CD14-positive monocyte (primary cell): ENCODE measurements at regions not wholly inside any gene's neighbourhood (a gene's known extent, or its start where the extent isn't known, plus 50 kb on each side); places are given as distances from the start of the nearest gene placed in this dataset.

Experiments
- DNase-seq, 3 donors: peaks; one replicate each; pipeline ENCODE4 v3.0.0-alpha.2; 2011 to 2022
- H2AFZ ChIP-seq: 2 replicates; pipeline ENCODE4 v1.6.0; 2012; ENCODE audit warnings: mild to moderate bottlenecking, low read depth, low read length, inconsistent platforms; ENCODE audit not compliant: insufficient read depth, poor library complexity, severe bottlenecking
- H3K27ac ChIP-seq, 2 donors: 1 replicate in 1 of 2; 2 replicates in 1 of 2; pipeline ENCODE4 v1.5.1; 2012 to 2013; ENCODE audit warnings: low read length in 2 of 2, control low read depth in 1 of 2, inconsistent platforms in 1 of 2, low read depth in 1 of 2, mild to moderate bottlenecking in 1 of 2
- H3K27me3 ChIP-seq, 2 donors: one replicate each; pipeline versions ENCODE4 v1.6.0 to v1.6.1; 2011 to 2013; ENCODE audit warnings: low read length in 2 of 2; ENCODE audit not compliant: control insufficient read depth in 2 of 2, insufficient read depth in 2 of 2
- H3K36me3 ChIP-seq, 2 donors: replicated peaks in 1 of 2; 1 replicate in 1 of 2; 2 replicates in 1 of 2; pipeline versions ENCODE4 v1.5.1 to v1.6.1; 2012 to 2013; ENCODE audit warnings: low read length in 2 of 2, control low read depth in 1 of 2, inconsistent platforms in 1 of 2, mild to moderate bottlenecking in 1 of 2; ENCODE audit not compliant: insufficient read depth in 2 of 2, control insufficient read depth in 1 of 2
- H3K4me1 ChIP-seq, 2 donors: 1 replicate in 1 of 2; 2 replicates in 1 of 2; pipeline versions ENCODE4 v1.5.1 to v1.6.1; 2012 to 2013; ENCODE audit warnings: low read length in 2 of 2, control low read depth in 1 of 2, inconsistent platforms in 1 of 2, mild to moderate bottlenecking in 1 of 2, moderate library complexity in 1 of 2; ENCODE audit not compliant: insufficient read depth in 2 of 2, control insufficient read depth in 1 of 2
- H3K4me2 ChIP-seq: replicated peaks from 2 replicates; pipeline ENCODE3; 2012; ENCODE audit warnings: low read length, moderate library complexity, mild to moderate bottlenecking; ENCODE audit not compliant: poor library complexity, severe bottlenecking; ENCODE audit errors: extremely low read depth
- H3K4me3 ChIP-seq, 3 experiments: fragments of 200-600 bp in 1 of 3; sonication (generic) in 1 of 3; replicated peaks in 1 of 3; 1 replicate in 2 of 3; 2 replicates in 1 of 3; pipeline ENCODE4 v1.5.1; 2011 to 2013; ENCODE audit warnings: low read length in 3 of 3, mild to moderate bottlenecking in 3 of 3, control low read depth in 2 of 3, low read depth in 2 of 3, inconsistent platforms in 1 of 3, moderate library complexity in 1 of 3
- H3K79me2 ChIP-seq: 2 replicates; pipeline ENCODE4 v1.6.0; 2012; ENCODE audit warnings: mild to moderate bottlenecking, control low read depth, inconsistent platforms, low read length, moderate library complexity; ENCODE audit not compliant: insufficient read depth
- H3K9ac ChIP-seq: 2 replicates; pipeline ENCODE4 v1.6.0; 2017; ENCODE audit warnings: low read length, mild to moderate bottlenecking; ENCODE audit not compliant: insufficient read depth, poor library complexity, severe bottlenecking
- H3K9me3 ChIP-seq, 2 donors: replicated peaks in 1 of 2; 1 replicate in 1 of 2; 2 replicates in 1 of 2; pipeline versions ENCODE4 v1.5.1 to v1.6.1; 2012 to 2013; ENCODE audit warnings: low read length in 2 of 2, control low read depth in 1 of 2; ENCODE audit not compliant: control insufficient read depth in 1 of 2, insufficient read depth in 1 of 2
- H4K20me1 ChIP-seq: 2 replicates; pipeline ENCODE4 v1.6.0; 2012; ENCODE audit warnings: mild to moderate bottlenecking, low read length, control low read depth, moderate library complexity; ENCODE audit not compliant: insufficient read depth
- H3K27ac Mint-ChIP-seq, 7 donors: one replicate each; pipeline ENCODE4 v1.8.0; 2020; ENCODE audit warnings: mild to moderate bottlenecking in 7 of 7, mixed read lengths in 7 of 7, moderate library complexity in 6 of 7, inconsistent platforms in 2 of 7
- H3K27me3 Mint-ChIP-seq, 3 donors: one replicate each; pipeline ENCODE4 v1.8.0; 2021 to 2022; ENCODE audit warnings: low read depth in 3 of 3, mild to moderate bottlenecking in 3 of 3, mixed read lengths in 3 of 3, moderate library complexity in 3 of 3, inconsistent platforms in 1 of 3
- H3K36me3 Mint-ChIP-seq, 2 donors: one replicate each; pipeline ENCODE4 v1.8.0; 2020; ENCODE audit warnings: mixed read lengths in 2 of 2, inconsistent platforms in 1 of 2, mild to moderate bottlenecking in 1 of 2
- H3K4me1 Mint-ChIP-seq: one replicate; pipeline ENCODE4 v1.8.0; 2020; ENCODE audit warnings: mild to moderate bottlenecking, mixed read lengths
- H3K4me3 Mint-ChIP-seq, 2 donors: one replicate each; pipeline ENCODE4 v1.8.0; 2020; ENCODE audit warnings: mild to moderate bottlenecking in 2 of 2, mixed read lengths in 2 of 2, moderate library complexity in 1 of 2
- H3K9me3 Mint-ChIP-seq, 7 donors: one replicate each; pipeline ENCODE4 v1.8.0; 2020 to 2022; ENCODE audit warnings: mixed read lengths in 7 of 7, mild to moderate bottlenecking in 6 of 7, moderate library complexity in 6 of 7, inconsistent platforms in 2 of 7
- CTCF ChIP-seq: fragments of 200-600 bp; IDR thresholded peaks from one replicate; pipeline ENCODE4 v1.8.0; 2022; ENCODE audit warnings: antibody characterized with exemption, mild to moderate bottlenecking
- WGBS: methylation state at CpG from one replicate; pipeline ENCODE4 v1.1.5; 2013; ENCODE audit warnings: missing lambda C conversion rate; ENCODE audit not compliant: insufficient coverage; 5-methylcytosine and 5-hydroxymethylcytosine counted together
- intact Hi-C, 2 donors: fragments of 100-400 bp; cut with micrococcal nuclease; formaldehyde crosslinking; loops; one replicate each; pipeline versions ENCODE4 v1.15.0 to v1.15.1; 2023

GRCh38 chr4:67380154-67380553 lies 165.1 kb downstream of the CENPC start:
- Histone ChIP-seq H3K36me3 (no peaks in the 10 kb centered on the region), H3K9ac (no peak overlapping the region), H3K4me3 (no peak overlapping the region), H4K20me1 (no peaks in the 10 kb centered on the region), H2AFZ (no peak overlapping the region), H3K27me3 (no peaks in the 10 kb centered on the region), H3K27ac (no peak overlapping the region), H3K4me2 (no peak overlapping the region), H3K9me3 (peaks cover 0 to 11% of the 10 kb centered on the region in 2 donors), H3K4me1 (no peaks in the 10 kb centered on the region), H3K79me2 (no peaks in the 10 kb centered on the region)
- no peak for TF ChIP-seq CTCF
- DNase-seq: no peak
- H3K4me1 Mint-ChIP-seq: no peaks in the 10 kb centered on the region
- no peak overlapping the region for H3K27ac Mint-ChIP-seq
- peaks cover 4 to 19% (median 9%) of the 10 kb centered on the region in 7 donors for H3K9me3 Mint-ChIP-seq
- intact Hi-C loops: no loop called here
- no peaks in the 10 kb centered on the region for H3K36me3 Mint-ChIP-seq
- 88% methylated on average over 9 of the region's 16 CpGs for WGBS
- H3K27me3 Mint-ChIP-seq: peaks cover 0 to 3% (median 1%) of the 10 kb centered on the region in 3 donors
- no peak overlapping the region for H3K4me3 Mint-ChIP-seq

DNA sequence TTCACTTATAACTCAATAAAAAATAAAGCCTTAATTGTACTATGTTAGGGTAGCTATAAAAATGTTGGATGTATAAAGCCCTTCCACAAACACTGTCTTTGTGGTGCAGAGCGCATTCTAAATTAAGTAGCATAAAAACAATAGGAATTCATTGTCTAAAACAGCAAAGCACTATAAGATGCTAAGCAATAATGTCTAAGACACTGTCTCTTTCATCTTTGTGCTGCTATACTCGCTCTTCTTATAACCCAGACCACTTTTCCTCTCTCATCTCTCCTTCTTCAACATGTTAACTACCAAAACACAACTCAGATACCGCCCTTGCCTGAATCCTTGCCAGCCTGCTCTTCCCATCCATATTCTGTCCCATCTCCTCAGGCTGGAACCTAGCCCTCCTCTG lies 170.0 kb downstream of the CENPC start:
- no peak overlapping the region for H2AFZ ChIP-seq
- 66% methylated on average over 2 of the region's 3 CpGs for WGBS
- no peak overlapping the region for H3K27ac ChIP-seq
- Mint-ChIP-seq H3K4me3 (no peak overlapping the region), H3K9me3 (peaks cover 0 to 5% (median 2%) of the 10 kb centered on the region in 7 donors), H3K4me1 (no peaks in the 10 kb centered on the region), H3K36me3 (no peaks in the 10 kb centered on the region), H3K27ac (no peak overlapping the region), H3K27me3 (peaks cover 0 to 1% (median under 1%) of the 10 kb centered on the region in 3 donors)
- no peak overlapping the region for H3K9ac ChIP-seq
- DNase-seq: no peak
- H3K36me3 ChIP-seq: no peaks in the 10 kb centered on the region
- no peaks in the 10 kb centered on the region for H4K20me1 ChIP-seq
- H3K4me3 ChIP-seq: no peak overlapping the region
- no peaks in the 10 kb centered on the region for H3K27me3 ChIP-seq
- H3K4me1 ChIP-seq: no peaks in the 10 kb centered on the region
- H3K79me2 ChIP-seq: no peaks in the 10 kb centered on the region
- no peaks in the 10 kb centered on the region for H3K9me3 ChIP-seq
- TF ChIP-seq CTCF: no peak
- no peak overlapping the region for H3K4me2 ChIP-seq
- intact Hi-C loops: no loop called here
